COLO668 (cell line): ENCODE measurements at regions not wholly inside any gene's neighbourhood (a gene's known extent, or its start where the extent isn't known, plus 50 kb on each side); places are given as distances from the start of the nearest gene placed in this dataset.
"Not testable (repeated sequence)": the region's sequence is repeated elsewhere in the genome, so short reads cannot be mapped to it uniquely, and the experiment has no call there.

Source experiments
- DNase-seq: peaks from one replicate; lab custom pipeline; 2025; ENCODE audit not compliant: unreplicated experiment; lab: John Stamatoyannopoulos, UW

DNA sequence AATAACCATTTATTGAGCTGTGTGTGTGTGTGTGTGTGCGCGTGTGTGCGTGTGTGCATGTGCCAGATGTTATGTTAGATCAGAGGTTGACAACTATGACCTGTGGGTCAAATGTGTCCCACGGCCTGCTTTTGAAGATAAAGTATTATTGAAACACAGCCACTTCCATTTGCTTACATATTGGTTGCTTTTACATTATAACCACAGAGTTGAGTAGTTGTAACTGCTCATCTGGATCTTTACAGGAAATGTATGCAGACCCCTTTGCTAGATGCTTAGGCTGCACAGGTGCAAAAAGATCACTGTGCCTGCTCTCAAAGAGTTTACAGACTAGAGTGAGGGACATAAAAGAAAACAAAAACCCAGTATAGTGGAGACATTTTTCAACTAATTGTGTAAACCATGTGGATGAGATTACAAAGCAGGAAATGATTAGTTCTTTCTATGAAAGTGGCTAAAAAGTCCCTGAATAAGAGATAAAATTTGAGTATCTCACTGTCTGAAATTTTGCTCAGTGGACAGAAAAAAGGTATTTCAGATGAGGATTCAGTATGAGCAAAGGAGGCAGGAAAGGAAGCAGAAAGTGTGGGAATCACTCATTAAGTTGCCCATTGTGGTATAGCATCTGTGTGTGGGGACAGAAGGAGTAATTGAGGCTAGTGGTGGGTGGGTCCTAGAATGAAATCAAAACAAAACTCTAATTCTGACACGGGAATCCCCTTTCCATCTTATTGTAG, 188.4 kb downstream of the PAH start:
- DNase-seq: no peak

DNA sequence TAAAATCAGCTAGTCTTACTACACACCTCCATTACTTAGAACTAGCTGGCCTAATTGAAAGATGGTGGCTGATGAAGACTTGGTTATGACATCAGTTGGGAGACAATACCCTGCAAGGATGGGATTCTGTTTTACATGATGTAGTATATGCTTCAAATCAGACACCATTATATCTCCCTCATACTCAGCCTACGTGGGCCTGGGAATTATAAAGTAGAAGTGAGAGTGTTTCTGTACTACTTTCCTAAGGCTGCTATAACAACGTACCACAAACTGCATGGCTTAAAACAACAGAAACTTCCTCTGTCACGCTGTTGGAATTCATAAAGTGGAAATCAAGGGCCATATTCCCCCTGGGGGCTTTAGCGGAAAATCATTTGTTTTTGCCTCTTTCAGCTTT, 190.4 kb downstream of the PAH start:
- DNase-seq: no peak

DNA sequence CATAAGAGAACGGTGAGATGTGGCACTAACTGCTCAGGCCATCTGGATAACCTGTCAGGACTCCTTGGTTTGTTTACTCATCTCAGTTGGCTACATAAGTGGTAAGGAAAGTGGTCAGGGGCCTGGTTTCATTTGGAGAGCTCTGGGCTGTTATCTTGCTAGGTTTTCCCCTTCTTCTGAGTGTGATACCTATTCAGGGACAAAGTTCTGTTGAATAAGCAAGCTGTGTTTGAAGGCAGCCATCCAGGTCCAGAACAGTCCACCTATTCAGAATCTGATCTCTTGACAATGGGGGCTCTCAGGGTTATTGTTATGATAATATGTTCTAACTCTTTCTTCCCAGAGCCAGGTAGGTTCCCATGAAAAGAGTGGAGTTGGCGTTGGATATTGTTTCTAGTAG, 194.9 kb downstream of the PAH start:
- no peak for DNase-seq

DNA sequence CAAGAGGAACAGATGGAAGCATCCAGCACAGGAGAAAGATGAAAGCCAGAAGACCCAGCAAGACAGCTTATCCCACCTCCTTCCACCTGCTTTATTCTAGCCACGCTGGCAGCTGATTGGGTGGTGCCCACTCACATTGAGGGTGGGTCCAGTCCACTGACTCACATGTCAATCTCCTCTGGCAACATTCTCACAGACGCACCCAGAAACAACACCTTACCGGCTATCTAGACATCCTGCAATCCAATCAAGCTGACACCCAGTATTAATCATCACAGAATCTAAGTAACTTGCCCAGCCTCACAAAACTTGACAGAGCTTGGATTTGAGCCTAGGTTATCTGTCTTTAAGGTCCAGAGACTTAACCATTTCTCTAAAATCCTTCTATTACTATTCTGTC, 208.9 kb downstream of the PAH start:
- no peak for DNase-seq

DNA sequence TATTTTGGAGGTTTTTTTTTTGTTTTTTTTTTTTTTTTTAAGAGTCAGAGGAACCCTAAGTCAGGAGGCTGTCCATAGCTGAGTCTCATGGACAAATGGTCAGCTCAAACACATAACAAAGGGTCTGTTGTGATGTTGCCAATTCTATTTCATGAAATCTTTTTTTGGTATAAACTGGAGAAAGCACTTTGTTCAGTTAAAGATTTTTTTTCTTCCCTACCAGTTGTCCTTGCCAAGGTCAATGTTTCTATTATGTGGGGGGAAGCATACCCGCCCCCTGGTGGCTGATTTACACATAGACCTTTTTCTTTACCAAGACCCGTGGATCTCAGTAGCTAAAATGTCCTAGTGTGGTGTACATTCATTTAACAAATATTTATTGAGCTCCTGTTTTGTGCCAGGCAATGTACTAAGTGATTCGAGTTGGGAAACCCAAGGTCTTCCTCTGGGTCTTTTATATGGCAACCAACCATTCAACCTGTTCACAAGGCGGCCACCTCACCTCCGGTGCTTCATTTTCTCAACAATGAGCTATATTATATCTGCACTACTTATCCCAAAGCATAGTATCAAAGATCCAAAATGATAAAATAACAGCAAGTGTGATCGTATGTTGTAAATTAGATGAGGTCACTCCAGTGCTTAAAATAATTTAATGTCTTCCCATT, 214.5 kb downstream of the PAH start:
- DNase-seq: peak; percentile 27

DNA sequence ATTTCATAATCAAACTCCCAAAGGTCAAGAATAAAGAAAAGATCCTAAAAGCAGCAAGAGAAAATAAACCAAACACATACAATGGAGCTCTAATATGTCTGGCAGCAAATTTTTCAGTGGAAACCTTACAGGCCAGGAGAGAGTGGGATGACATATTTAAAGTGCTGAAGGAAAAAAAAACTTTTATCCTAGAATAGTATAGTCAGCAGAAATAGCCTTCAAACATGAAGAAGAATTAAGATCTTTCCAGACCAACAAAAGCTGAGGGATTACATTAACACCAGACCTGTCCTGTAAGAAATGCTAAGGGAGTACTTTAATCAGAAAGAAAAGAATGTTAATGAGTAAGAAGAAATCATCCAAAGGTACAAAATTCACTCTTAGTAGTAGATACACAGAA, 215.7 kb upstream of the IGF1 start:
- DNase-seq: no peak

DNA sequence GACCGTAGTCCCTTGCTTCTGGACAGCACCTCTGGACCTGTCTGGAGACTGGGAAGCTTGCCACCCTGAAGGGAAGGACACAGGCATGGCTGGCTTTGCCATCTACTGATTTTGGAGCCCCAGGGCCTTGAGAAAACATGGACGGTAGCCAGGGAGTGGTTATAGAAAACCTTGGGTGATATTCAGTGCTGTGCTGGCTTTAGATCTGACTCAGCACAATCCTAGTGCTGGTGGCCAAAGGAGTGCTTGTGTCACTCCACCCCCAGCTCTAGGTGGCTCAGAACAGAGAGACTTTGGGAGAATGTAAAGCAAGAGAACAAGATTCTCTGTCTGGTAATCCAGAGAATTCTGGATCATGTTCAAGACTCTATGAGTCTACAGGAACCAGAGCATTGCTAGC, 214.5 kb upstream of the IGF1 start:
- no peak for DNase-seq

DNA sequence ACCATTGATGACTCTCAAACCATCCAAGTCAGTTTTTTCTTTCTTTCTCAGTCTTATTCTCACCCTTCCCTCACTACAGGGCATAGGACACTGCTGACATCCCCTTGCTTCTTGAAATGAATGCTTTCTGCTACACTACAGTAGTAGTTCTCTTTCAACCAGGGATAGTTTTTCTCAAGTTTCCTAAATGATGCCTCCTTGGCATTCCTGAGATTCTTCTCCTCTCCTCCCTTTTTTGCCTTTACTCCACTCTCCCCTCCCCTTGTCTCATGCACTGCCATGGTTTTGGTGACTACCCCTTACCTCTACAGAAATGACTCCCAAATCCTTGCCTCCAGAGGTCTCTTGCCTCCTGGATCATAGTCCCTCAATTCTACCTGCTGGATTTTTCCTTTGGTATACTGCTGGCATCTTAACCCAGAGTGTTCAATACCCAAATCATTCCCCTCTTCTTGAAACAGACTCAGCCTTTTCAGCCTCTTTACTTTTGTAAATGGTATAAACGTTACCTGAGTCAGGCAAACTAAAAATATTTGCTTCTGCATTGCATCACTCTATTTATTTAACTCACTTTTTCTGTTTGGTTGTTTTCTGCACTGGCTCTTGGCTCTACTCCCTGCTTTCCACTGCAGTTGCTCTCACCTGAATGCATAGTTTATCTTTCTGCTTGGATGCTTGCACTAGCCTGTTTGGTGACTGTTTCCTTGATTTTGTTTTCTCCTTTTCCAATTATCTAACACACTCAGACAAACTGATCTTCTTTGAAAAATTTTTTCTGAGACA, 211.6 kb upstream of the IGF1 start:
- no peak for DNase-seq

DNA sequence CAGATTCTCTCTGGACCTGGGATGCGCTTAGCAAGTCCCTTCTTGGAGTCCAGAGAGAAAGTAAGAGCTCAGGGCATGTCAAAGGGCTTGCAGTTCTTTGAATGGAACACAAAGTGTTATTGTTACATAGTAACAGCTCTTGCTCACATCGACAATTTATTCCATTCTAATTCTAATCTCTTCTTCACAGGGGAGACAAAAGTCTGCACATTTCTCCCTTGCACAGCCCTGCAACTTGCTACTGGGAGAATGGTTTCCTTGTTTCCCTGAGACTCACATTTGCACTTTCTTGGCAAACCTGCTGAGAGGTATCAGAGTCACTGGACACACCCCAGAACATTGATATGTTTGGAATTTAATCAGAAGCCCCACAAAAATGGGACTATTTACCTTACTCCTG, 209.9 kb upstream of the IGF1 start:
- no peak for DNase-seq

DNA sequence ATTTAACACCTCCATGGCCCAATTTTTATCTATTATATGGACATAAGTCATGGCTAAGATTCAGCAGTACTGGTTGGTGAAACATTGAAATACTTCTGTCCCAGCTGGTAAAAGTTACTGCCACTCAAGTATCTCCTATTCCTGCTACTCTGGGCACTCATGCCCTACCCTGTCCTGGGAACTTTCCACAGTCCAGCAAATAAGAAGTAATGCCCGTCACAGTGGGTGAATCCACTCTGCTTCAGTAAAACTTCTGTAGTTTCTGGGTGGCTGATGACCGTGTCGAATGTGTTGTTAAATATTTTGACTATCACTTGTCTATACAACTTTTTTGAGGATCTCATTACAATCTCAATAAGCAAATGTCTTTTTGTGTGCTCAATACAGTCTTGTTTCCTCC, 209.3 kb upstream of the IGF1 start:
- DNase-seq: no peak

DNA sequence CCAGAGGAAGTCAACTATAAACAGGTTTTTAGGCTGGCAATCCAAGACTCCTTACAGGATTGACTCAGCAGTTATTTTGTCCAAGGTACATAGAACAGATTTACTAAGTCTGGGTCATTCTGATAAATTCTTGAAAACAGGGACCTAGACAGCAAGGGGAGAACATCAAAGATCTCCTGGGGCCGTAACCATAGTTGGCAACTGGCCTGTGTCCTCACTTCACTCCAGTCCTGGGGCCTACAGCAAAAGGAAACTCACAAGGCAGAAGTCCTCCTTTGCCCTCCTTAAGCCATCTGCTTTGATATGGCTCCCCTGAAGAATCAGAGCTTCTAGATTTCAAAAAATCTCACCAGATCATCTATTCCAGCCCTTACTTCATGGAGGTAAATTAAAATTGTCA, 207.2 kb upstream of the IGF1 start:
- no peak for DNase-seq

DNA sequence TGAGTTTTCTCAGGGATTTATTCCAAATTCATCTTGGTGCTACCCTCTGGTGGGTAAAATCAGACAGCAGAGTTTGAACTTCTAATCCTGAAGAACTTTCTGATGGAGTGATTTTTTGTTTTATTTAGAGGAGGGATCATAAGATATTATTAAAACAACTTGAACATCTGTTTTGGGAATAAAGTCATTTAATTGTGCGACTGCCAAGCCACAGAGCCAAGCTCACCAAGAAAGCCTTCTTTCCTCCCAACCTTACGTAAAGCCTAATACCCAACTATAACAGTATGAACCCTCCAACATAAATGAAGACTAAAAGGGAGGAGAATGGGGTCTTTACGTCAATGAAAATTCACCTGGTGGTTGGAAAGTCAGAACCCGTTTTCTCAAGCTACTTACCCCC, 205.5 kb upstream of the IGF1 start:
- DNase-seq: no peak

DNA sequence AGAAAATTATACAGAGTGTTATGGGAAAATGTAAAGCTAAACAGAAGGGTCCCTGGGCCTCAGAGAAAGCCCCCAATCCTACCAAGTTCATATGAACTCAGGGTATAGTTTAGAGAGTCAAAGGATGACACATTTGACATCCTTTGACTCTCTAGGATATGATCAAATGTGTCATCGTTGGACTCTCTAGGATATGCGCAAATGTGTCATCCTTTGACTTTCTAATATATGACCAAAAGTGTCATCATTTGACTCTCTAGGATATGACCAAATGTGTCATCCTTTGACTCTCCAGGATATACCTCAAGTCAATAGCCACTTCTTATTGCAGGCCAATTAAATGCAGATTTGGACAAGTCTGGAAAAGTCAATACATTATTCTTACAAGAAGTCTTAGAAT, 204.8 kb upstream of the IGF1 start:
- no peak for DNase-seq

DNA sequence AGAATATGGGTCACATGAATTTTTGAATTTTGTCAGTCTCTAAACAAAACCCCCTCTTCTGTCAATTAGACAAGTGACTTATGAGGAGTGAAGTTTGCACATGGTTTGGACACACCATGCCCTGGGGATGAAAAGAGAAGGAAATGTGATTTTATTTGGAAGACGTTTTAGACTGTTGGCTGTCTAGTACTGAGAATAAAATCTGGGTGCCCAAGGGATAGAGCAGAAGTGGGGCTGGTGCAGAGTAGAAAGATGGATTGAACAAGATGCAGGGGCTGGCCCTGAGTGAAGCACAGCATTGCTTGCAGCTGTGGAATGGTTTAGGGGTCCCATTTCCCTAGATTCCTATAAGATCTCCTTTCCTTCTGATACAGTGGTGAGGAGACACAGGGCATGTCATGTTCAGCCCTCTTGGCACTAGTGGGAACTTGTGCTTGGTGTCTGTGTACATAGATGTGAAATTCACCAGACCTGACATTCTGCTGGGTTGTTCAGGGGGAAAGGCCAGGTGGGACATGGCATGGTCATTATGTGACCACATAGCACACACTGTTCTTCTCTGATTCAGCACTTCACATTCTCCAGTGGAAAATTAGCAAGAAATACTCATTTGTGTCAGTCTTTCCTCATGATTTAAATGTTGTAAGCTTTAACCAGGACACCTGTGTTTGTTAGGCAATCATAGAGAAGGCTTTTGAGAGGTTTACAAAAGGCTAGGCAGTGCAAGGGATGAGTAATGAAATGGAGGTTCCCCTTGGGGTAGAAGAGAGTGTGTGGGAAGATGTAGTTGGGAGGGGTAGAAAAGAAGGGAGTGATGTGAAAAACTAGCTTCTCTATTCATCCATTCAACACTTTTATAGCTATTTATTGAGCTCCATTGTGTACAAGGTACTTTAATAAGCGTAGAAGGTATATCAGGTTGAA, 202.3 kb upstream of the IGF1 start:
- DNase-seq: no peak

DNA sequence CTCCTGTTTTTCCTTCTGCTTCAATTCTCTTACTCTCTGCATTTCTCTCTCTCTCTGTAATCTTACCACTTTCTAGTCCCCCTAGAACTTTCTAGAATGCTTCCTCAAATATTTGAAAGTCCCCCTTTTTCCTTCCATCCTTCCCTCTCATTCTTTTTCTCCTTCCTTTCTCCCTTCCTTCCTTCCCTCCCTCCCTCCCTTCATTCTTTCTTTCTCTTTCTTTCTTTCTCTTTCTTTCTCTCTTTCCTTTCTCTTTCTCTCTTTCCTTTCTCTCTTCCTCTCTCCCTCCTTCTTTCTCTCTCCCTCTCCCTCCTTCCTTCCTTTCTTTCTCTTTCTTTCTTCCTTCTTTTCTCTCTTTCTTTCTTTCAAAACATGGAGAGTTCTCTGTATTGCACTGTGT, 201.4 kb upstream of the IGF1 start:
- no peak for DNase-seq

DNA sequence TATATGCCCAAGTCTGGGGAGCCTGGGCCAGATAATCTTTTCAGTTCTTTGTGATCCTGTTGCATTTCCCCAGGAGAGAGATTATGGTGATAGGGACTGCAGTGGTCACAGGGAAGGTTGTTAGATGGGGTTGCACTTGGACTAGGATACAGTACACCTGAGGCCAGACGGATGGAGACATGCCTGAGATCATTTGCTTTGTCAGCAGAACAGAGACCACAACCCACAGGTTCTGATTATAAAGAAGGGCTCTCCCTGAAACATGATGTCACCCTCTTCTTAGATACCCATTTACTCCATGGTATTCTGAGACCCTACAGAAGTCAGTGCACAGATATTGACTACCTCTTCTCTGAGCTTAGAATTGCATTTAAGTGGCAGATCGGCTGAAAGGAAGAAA, 200.9 kb upstream of the IGF1 start:
- DNase-seq: no peak

DNA sequence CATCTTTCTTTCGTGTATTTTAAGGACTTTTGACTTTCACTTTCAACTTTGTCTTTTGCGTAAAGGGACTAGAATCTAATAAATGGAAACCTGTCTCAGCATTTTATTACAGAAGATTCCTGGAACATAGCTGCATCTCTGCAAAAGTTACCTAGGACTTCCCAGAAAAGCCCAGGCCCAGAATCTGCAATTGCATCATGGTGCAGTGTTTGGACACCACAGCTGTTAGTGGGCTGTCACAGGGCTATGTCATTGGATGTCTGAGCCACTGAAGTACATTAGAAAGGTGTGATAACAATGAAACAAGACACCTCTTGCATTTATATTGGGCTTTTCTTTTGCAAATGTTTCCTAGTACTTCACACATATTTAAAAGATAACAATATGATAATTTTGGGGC, 199.9 kb upstream of the IGF1 start:
- DNase-seq: no peak

DNA sequence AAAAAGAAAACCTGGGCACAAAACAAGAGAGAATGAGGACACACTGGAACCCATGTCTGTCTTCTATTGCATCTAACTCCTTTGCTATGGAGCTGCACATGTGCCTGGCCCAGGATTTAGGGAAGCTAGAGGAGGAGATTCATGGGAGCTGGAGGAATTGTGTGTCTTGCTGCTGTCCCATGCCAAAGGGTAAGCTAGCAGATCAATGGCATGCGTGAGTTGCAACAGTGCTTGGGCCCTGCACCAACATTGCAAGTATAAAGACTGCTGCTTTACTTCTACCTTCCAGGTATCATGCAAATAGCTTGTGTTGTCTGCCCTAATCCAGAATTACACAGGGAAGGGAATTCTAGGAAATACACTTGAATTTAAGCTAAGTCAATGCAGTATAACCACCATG, 196.4 kb upstream of the IGF1 start:
- no peak for DNase-seq

DNA sequence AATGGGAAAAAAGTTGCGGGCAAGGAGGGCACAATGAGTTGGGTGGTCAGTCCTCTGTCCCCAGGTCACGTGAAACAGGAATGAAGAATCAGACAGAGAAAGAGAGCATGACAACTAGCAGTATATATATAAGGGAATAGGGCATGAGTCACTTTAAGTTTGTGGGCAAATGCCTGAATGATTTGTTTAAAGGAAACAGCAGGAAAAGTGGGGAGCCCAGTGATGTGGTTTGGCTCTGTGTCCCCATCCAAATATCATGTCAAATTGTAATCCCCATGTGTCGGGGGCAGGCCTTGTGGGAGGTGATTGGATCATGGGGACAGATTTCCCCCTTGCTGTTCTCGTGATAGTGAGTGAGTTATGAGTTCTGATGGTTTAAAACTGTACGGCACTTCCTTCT, 195.3 kb upstream of the IGF1 start:
- DNase-seq: no peak

DNA sequence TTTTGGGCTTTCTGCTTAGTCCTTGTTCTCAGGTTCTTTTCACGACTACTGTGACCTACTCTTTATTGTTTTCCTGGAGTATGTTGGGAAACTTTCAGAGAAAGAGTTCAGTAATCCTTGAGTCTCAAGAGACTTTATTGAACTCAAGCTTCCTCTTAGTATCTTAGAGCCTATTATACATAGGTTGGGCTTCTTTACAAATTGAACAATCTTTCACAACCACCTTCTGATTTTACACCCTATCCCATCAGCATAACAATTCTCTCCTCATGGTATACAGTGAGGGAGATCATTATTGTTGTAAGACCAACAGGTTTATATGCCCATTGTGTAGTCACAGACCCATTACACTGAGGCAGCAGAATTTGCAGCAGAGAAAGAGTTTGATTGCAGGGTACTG, 193.2 kb upstream of the IGF1 start:
- DNase-seq: no peak

DNA sequence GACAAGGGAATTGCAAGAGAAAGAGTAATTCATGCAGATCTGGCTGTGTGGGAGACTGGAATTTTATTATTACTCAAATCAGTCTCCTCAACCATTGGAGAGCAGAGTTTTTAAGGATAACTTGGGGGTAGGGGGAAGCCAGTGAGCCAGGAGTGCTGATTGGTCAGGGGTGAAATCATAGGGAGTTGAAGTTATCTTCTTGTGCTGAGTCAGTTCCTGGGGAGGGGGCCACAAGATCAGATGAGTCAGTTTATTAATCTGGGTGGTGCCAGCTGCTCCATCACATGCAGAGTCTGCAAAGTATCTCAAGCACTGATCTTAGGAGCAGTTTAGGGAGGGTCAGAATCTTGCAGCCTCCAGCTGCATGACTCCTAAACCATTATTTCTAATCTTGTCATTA, 191.8 kb upstream of the IGF1 start:
- DNase-seq: not testable (repeated sequence)
